ENCODE measurements at regions not wholly inside any gene's neighbourhood (a gene's known extent, or its start where the extent isn't known, plus 50 kb on each side); places are given as distances from the start of the nearest gene placed in this dataset.

DNA sequence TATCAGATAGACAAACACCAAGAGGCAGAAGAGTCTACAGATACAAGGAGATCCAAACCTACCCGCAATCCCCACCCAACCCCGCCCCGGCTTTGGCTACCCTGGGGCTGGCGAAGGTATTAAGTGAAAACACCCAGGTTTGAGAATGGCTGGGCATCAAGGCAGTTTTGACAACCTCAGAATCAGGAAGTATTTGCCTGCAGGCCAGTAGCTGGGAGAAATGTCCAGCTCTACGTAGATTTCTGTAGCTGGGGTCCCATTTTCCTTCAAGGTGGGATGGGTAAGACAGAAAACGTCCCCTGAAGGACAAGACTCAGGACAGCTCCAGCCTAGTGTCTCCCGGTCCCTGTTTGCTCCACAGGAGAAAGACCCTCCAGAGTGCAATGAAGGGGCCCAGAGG lies 101.8 kb upstream of the ERG start:
- H3K4me1 ChIP-seq = no peaks in the 10 kb centered on the region
- H3K27ac ChIP-seq (replicated peaks) = no peak overlapping the region
- intact Hi-C loops (cut with micrococcal nuclease) = no loop called here
- TF ChIP-seq CTCF (IDR thresholded peaks at IDR 0.05; ENCODE audit: borderline replicate concordance) = no peak
- no peak for DNase-seq
- no peaks in the 10 kb centered on the region for H3K36me3 ChIP-seq
- no peaks in the 10 kb centered on the region for H3K9me3 ChIP-seq (replicated peaks)
- no peak overlapping the region for H3K4me3 ChIP-seq
- H3K27me3 ChIP-seq (ENCODE audit: low read depth) = peaks cover 81% of the 10 kb centered on the region

GRCh38 chr21:38605236-38605635 lies 107.0 kb upstream of the ERG start:
- H3K27ac ChIP-seq (replicated peaks) = no peak overlapping the region
- H3K27me3 ChIP-seq (ENCODE audit: low read depth) = peaks cover 41% of the 10 kb centered on the region
- no peak for TF ChIP-seq CTCF (IDR thresholded peaks at IDR 0.05; ENCODE audit: borderline replicate concordance)
- peaks cover 9% of the 10 kb centered on the region for H3K9me3 ChIP-seq (replicated peaks)
- H3K4me3 ChIP-seq = no peak overlapping the region
- no peak for DNase-seq
- no peaks in the 10 kb centered on the region for H3K36me3 ChIP-seq
- H3K4me1 ChIP-seq = no peaks in the 10 kb centered on the region
- intact Hi-C loops (cut with micrococcal nuclease) = no loop called here

DNA sequence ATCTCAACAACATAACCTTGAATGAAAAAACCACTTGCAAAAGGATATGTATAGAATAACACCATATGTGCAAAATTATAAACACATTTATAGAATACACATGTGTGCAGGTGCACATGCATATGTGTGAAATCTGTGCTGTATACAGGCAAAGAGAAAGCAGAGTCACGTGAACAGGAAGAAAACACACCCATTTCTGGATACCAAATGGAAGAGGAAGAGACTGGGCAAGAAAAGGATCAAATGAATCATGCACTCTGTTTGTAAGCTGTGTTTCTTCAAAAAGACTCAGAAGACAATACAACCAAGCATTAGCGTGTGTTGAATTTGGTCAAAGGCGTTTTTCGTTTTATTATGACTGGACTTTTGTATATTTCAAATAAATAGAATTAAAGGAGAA lies 111.3 kb upstream of the ERG start:
- intact Hi-C loops (cut with micrococcal nuclease) = no loop called here
- no peak for DNase-seq
- Histone ChIP-seq H3K27ac (replicated peaks) (no peak overlapping the region), H3K4me3 (no peak overlapping the region), H3K9me3 (replicated peaks) (peaks cover 9% of the 10 kb centered on the region), H3K4me1 (no peaks in the 10 kb centered on the region), H3K27me3 (ENCODE audit: low read depth) (peaks cover 30% of the 10 kb centered on the region), H3K36me3 (no peaks in the 10 kb centered on the region)
- no peak for TF ChIP-seq CTCF (IDR thresholded peaks at IDR 0.05; ENCODE audit: borderline replicate concordance)

DNA sequence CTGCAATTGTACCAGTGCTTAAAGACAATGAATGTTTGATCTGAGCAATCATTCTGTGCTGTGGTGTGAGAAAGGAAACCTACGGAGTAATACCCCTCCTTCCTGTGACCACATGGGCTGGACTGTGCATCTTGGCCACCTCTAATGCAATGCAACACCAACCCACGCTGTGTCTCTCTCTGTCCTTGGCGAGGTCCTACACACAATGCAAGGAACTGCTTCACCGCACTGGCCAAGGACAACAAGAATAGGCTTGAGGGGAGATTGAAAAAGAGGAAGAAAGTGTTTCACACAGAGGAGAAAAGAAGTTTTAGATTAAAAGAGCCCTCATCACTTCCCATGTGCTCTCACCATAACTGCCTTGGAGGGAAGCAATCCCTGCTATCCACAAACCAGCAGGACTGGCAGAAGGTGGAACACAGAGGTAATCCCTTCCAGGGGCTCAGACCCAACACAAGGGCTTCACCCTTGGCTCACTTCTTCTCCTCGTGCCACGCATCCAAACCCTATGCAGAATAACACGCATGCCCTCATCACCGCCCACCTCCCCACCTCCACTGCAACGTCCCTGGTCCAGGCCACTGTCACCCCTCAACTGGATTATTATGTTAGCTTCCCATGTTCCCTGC lies 112.5 kb upstream of the ERG start:
- Histone ChIP-seq H3K9me3 (replicated peaks) (peaks cover 9% of the 10 kb centered on the region), H3K4me1 (no peaks in the 10 kb centered on the region), H3K27me3 (ENCODE audit: low read depth) (peaks cover 23% of the 10 kb centered on the region), H3K27ac (replicated peaks) (no peak overlapping the region), H3K36me3 (no peaks in the 10 kb centered on the region), H3K4me3 (no peak overlapping the region)
- no peak for TF ChIP-seq CTCF (IDR thresholded peaks at IDR 0.05; ENCODE audit: borderline replicate concordance)
- DNase-seq = no peak
- intact Hi-C loops (cut with micrococcal nuclease) = no loop called here

GRCh38 chr21:38611277-38611676 lies 113.0 kb upstream of the ERG start:
- H3K27ac ChIP-seq (replicated peaks) = no peak overlapping the region
- no peaks in the 10 kb centered on the region for H3K4me1 ChIP-seq
- intact Hi-C loops (cut with micrococcal nuclease) = no loop called here
- no peak for TF ChIP-seq CTCF (IDR thresholded peaks at IDR 0.05; ENCODE audit: borderline replicate concordance)
- peaks cover 9% of the 10 kb centered on the region for H3K9me3 ChIP-seq (replicated peaks)
- H3K36me3 ChIP-seq = no peaks in the 10 kb centered on the region
- DNase-seq = no peak
- H3K27me3 ChIP-seq (ENCODE audit: low read depth) = peaks cover 23% of the 10 kb centered on the region
- H3K4me3 ChIP-seq = no peak overlapping the region
